Cardiac septum (tissue), 1 donor: ENCODE measurements at regions not wholly inside any gene's neighbourhood (a gene's known extent, or its start where the extent isn't known, plus 50 kb on each side); places are given as distances from the start of the nearest gene placed in this dataset.

ENCODE experiments used
- DNase-seq: peaks from one replicate; pipeline ENCODE4 v3.0.0-alpha.2; 2020; ENCODE audit warnings: low spot score
- intact Hi-C: fragments of 100-400 bp; cut with DNase I; formaldehyde crosslinking; loops from one replicate; pipeline ENCODE4 v1.14.0; 2022
- donor health status: DM: no; HTN: no; CAD: no.

DNA sequence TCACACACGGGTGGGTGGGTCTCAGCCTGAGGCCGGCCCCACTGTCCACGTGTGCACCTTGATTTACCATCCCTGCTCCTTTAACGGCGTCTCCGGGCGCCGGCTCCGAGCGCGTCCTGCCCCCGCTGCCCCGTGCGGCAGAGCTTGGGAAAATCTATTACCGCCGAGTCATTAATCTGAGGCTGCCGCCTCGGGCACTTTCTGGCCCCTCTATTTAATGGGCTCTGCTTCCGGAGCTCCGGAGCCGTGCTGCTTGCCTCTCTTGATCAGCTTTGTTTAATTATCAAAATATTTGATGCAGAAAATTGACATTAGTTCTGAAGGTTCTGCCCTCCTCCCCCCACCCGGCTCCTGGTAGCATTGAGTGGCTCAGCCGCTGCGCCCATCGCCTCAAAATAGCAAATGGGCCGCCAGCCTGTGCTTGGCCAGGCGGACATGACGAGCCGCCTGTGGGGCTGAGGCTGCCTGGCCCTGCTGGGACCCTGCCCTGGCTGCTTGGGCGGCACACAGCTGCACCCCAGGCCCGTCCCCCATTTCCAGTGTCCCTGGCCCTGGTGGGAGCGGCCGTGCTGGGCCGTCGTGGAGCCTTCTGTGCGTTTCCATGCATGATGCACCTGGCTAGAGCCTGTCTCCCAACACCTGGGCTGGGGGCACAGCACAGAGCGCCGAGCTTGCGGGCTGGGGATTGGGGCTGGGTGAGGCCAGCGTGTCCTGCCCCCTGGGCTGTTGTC, 81.6 kb upstream of the TTC34 start:
- intact Hi-C loops: no loop called here
- no peak for DNase-seq

DNA sequence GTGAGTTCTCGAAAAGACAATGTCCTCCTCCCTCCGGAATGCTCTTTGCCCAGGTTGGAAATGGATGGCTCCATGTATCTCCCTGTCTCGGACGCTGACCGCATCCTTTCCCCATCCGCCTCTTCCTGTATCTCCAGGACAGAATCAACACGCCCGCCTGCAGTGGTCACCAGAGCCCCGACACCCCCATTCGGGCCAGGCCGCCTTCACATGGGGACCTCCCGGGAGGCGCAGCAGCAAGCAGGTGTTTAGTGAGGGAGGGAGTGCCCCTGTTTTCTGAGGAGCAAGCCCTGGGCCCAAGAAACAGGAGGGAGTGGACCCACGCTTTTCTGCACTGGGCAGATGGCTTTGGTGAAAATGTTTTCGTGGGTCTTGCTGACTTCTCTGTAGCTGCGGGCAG, 83.5 kb upstream of the TTC34 start:
- intact Hi-C loops: no loop called here
- no peak for DNase-seq

- DNase-seq: no peak
- intact Hi-C loops: no loop called here
Measured at GRCh38 chr1:2886631-2887030, 85.1 kb upstream of the TTC34 start.

DNA sequence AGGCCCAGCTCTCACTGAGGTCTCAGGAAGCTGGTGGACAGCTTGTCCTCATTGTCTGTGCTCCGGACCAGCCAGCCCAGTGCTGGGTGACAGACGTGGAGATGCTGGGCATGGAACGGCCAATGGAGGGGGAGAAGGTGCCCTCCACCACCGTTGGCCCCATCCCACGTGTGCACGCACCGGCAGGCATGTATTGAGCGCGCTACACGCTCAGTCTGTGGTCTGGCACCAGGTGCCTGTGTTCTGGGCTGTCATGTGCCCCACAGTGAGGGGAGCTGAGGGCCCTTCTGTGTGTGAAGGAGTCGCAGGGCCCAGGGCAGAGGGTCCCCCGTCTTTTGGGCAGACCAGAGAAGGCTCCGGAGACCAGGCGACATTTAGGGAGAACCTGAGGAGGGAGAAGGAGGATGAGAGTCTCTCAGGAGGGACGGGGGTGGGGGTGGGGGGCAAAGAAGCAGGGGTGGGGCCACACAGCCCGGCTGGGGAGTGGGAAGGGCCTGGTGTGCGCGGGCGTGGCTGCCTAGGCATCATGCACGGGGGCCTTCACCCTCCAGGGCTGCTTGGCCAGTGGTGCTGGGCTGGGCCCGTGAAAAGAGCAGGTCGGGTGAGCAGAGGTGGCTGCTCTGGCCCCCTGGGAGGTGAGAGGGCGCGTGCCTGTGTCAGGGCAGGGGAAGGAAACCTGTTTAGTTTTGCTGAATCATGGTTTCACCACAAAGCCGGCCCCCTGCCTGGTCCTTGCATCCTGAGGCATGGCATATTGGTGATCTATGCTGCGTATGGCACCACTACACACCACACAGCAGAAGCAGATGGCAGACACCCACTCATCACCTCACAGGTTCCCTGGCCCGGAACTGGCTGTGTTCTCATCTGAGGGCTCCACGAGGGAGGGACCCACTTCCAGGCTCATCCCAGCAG, 86.7 kb upstream of the TTC34 start:
- DNase-seq: no peak
- intact Hi-C loops: no loop called here

GRCh38 chr1:2890221-2890850, 88.8 kb upstream of the TTC34 start:
- intact Hi-C loops: no loop called here
- DNase-seq: no peak

DNA sequence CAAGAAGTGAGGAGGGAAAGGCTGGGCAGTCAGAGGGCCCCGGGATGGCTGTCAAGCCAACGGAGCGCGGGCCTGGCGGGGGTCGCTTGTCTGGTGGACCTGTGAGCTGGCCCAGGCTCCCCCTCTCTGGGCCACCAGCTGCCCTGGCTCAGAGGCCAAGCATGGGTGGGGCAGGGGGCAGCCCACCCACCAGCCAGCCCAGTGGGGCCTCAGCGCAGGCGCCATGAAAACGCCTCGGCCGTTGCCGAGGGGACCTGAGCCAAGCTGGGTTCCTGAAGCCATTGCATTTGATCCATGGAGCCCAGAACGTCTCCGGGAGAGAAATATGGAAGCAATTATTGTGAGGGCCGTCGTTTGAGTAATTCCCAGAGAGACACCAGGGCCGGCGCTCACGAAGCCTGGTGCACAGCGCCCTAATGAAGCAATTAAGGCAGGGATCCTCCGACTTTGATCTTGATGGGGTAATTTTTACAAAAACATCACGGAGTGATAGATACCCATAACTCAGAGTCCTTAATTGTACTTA, 90.5 kb upstream of the TTC34 start:
- intact Hi-C loops: no loop called here
- DNase-seq: no peak

- intact Hi-C loops: no loop called here
- no peak for DNase-seq
Measured at GRCh38 chr1:2893473-2894120, 92.1 kb upstream of the TTC34 start.

DNA sequence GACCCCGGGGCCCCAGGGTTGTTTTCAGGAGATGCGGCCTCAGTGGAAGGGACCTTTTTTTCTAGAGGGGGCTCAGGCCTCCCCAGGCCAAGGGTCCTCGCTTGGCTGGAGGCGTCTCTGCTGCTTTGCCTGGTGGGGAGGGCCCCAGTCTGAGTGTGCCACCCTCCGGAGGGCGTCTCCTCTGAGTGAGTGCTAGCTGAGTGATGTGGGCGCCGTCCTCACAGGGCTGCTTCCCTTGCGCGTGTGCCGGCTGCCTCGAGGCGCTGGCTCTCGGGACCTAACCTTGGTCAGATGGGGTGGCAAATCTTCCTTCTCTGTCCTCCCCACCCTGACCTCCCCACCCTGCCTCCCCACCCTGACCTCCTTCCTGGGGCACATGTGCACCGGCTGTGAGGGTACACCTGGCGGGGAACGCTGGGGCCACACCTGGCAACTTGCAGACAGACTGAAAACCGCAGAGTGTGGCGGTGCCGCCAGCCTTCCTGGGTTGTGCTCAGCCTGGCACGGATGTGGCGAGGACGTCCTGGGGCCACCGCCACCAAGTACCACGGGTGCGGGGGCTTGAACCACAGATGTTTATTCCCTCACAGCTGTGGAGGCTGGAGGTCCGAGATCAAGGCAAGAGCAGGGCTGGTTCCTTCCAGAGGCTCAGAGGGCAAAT, 93.0 kb upstream of the TTC34 start:
- intact Hi-C loops: no loop called here
- no peak for DNase-seq

- intact Hi-C loops: no loop called here
- DNase-seq: no peak
Measured at GRCh38 chr1:2896824-2897223, 95.3 kb upstream of the TTC34 start.

DNA sequence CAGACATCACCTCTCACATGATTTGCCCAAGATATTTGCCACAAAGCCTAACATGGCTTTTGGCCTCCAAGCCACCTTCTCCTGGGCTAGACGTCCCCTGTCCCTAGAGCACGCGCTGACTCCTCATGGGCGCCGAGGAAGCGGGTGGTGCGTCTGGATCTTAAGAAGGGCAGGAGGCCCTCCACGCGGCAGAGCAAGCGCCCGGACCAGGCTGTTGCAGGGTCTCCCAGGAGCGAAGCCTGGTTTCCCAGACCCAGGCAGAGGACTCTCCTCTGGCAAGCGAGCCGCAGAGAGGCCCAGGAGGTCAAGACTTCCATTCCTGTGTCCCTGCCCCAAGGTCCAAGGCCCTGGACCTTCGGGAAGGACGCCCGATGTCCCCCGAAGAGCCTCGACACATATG, 101.7 kb upstream of the TTC34 start:
- no peak for DNase-seq
- intact Hi-C loops: no loop called here

GRCh38 chr1:2904191-2904590, 102.7 kb upstream of the TTC34 start:
- no peak for DNase-seq
- intact Hi-C loops: no loop called here

DNA sequence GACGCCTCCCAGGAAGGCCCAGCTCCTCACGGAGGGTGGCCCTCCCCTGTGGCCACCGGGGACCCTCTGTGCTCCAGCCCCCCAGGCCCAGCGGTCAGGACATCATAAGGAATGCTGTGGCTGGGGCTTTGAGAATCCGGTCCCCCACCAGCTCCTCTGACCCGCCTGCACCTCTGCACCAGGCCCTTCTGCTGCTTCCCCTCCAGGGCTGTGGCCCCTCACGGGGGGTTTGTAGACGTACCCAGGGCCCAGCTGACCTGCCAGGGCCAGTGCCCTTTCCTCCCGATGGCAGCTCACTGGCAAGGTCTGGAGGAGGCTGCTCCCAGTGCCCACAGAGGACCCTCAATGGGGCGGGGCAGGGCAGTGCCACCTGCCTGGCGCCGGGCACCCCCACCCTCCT, 103.9 kb upstream of the TTC34 start:
- intact Hi-C loops: no loop called here
- no peak for DNase-seq

- DNase-seq: no peak
- intact Hi-C loops: no loop called here
Measured at GRCh38 chr1:2906085-2906484, 104.6 kb upstream of the TTC34 start.

DNA sequence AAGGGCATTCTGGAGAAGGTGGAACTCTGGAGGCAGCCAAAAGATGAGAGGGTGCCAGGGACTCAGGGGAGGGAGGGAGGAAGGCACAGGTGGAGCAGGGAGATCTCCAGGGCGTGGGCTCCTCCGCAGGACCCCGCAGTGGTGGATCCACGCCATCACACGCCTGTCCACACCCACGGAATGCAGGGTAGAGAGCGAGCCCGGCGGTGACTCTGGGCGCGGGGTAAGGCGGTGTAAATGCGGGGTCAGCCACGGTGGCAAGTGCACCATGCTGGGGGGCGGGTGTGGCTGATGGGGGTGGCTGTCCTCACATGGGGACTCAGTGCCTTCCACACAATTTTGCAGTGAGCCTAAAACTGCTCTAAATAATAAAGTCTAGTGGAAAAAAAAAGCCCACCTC, 105.1 kb upstream of the TTC34 start:
- intact Hi-C loops: no loop called here
- no peak for DNase-seq

GRCh38 chr1:2907051-2907450, 105.6 kb upstream of the TTC34 start:
- intact Hi-C loops: no loop called here
- no peak for DNase-seq

- no peak for DNase-seq
- intact Hi-C loops: no loop called here
Measured at GRCh38 chr1:2908081-2908480, 106.6 kb upstream of the TTC34 start.

DNA sequence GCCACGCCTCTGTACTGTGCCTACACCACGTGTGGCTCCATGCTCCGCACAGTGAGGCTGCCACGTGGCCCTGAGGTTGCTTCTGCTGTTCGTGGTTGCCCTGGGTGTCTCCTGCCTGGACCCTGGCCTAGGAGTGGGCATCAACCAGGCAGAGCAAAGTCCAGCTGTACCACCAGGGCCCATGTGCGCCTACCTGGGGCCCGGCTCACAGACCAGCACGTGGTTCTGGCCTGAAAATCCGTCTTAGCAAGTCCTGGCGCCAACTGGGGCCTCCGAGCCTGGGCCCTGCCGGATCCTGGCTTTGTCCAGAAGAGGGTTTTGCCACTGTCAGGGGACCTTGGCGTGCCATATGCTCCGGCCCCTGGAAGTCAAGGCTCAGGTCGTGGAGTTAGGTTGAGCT, 107.1 kb upstream of the TTC34 start:
- DNase-seq: no peak
- intact Hi-C loops: no loop called here

- no peak for DNase-seq
Measured at GRCh38 chr1:2909797-2910196, 108.3 kb upstream of the TTC34 start.

DNA sequence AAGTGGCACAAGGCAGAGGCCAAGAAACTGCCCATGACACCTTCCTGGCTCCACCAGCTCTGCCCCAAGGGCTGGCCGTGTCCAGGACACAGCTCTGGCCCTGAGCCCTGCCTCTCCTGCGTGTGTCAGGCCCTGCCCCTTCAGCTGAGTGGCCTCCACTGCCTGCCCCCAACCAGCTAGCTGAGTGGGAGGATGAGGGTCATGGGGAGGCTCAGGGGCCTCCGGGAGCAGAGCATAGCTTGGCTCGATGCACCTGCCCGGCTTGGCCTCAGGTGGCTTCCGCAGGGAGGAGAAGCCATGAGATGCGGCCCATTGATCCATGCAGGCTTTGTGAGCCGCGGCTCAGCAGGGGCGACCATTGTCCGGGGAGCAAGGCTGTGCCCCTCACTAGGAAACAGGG, 108.7 kb upstream of the TTC34 start:
- no peak for DNase-seq
- intact Hi-C loops: no loop called here

More at GRCh38 chr1:2909797-2910196, 108.3 kb upstream of the TTC34 start:
- intact Hi-C loops: no loop called here
